H9 (cell line): ENCODE measurements at regions not wholly inside any gene's neighbourhood (a gene's known extent, or its start where the extent isn't known, plus 50 kb on each side); places are given as distances from the start of the nearest gene placed in this dataset.

Experiments used
- DNase-seq: peaks from one replicate; pipeline ENCODE4 v3.0.0-alpha.2; 2017
- H2AFZ ChIP-seq: one replicate; pipeline ENCODE4 v1.6.1; 2013; ENCODE audit warnings: mild to moderate bottlenecking, low read length, control low read depth, moderate library complexity
- H2AK5ac ChIP-seq: 2 replicates; pipeline ENCODE4 v1.6.1; 2013; ENCODE audit warnings: low read length, control low read depth, mixed read lengths; ENCODE audit not compliant: insufficient read length
- H2BK120ac ChIP-seq: one replicate; pipeline ENCODE4 v1.6.1; 2013; ENCODE audit warnings: low read depth, mild to moderate bottlenecking, low read length, control low read depth, inconsistent platforms; ENCODE audit not compliant: poor library complexity, severe bottlenecking
- H2BK12ac ChIP-seq: 2 replicates; pipeline ENCODE4 v1.6.1; 2013; ENCODE audit warnings: low read length, control low read depth, mixed read lengths, low read depth; ENCODE audit not compliant: insufficient read length
- H2BK15ac ChIP-seq: 2 replicates; pipeline ENCODE4 v1.6.1; 2013; ENCODE audit warnings: low read depth, low read length, control low read depth
- H2BK20ac ChIP-seq: one replicate; pipeline ENCODE4 v1.6.1; 2013; ENCODE audit warnings: low read depth, mild to moderate bottlenecking, low read length, control low read depth, inconsistent platforms; ENCODE audit not compliant: poor library complexity, severe bottlenecking
- H2BK5ac ChIP-seq: 2 replicates; pipeline ENCODE4 v1.6.1; 2013; ENCODE audit warnings: low read length, control low read depth, mixed read lengths; ENCODE audit not compliant: insufficient read length
- H3K14ac ChIP-seq: 2 replicates; pipeline ENCODE4 v1.6.1; 2013; ENCODE audit warnings: low read length, control low read depth; ENCODE audit not compliant: insufficient read depth
- H3K18ac ChIP-seq: 2 replicates; pipeline ENCODE4 v1.6.1; 2013; ENCODE audit warnings: low read depth, mild to moderate bottlenecking, mixed read lengths, low read length, control low read depth; ENCODE audit not compliant: insufficient read length
- H3K23ac ChIP-seq: 2 replicates; pipeline ENCODE4 v1.6.1; 2013; ENCODE audit warnings: low read length, control low read depth, mixed read lengths, low read depth; ENCODE audit not compliant: insufficient read length
- H3K23me2 ChIP-seq: 2 replicates; pipeline ENCODE4 v1.6.1; 2013; ENCODE audit warnings: low read depth, mild to moderate bottlenecking, mixed read lengths, low read length, control low read depth; ENCODE audit not compliant: insufficient read length, poor library complexity, severe bottlenecking
- H3K27ac ChIP-seq: 2 replicates; pipeline ENCODE4 v1.5.1; 2013; ENCODE audit warnings: low read length, control low read depth, mixed read lengths, low read depth; ENCODE audit not compliant: insufficient read length
- H3K27me3 ChIP-seq: 2 replicates; pipeline ENCODE4 v1.6.1; 2013; ENCODE audit warnings: low read length, control low read depth, inconsistent platforms; ENCODE audit not compliant: insufficient read depth
- H3K4ac ChIP-seq: 2 replicates; pipeline ENCODE4 v1.6.1; 2013; ENCODE audit warnings: low read depth, mild to moderate bottlenecking, control low read depth, inconsistent platforms, low read length, moderate library complexity
- H3K4me1 ChIP-seq: 2 replicates; pipeline ENCODE4 v1.6.1; 2013; ENCODE audit warnings: low read length, control low read depth, inconsistent platforms; ENCODE audit not compliant: insufficient read depth
- H3K4me2 ChIP-seq: 2 replicates; pipeline ENCODE4 v1.6.1; 2013; ENCODE audit warnings: low read length, control low read depth, mixed read lengths; ENCODE audit not compliant: insufficient read length, insufficient read depth
- H3K56ac ChIP-seq: 2 replicates; pipeline ENCODE4 v1.6.1; 2013; ENCODE audit warnings: low read depth, mild to moderate bottlenecking, mixed read lengths, low read length, control low read depth; ENCODE audit not compliant: insufficient read length
- H3K79me1 ChIP-seq: 2 replicates; pipeline ENCODE4 v1.6.1; 2013; ENCODE audit warnings: low read depth, mild to moderate bottlenecking, moderate library complexity, low read length, control low read depth, inconsistent platforms; ENCODE audit not compliant: insufficient read depth, poor library complexity, severe bottlenecking
- H3K79me2 ChIP-seq: 2 replicates; pipeline ENCODE4 v1.6.1; 2013; ENCODE audit warnings: low read length, control low read depth, inconsistent platforms; ENCODE audit not compliant: insufficient read depth
- H3K9ac ChIP-seq: 2 replicates; pipeline ENCODE4 v1.6.1; 2013; ENCODE audit warnings: low read length, control low read depth, mixed read lengths; ENCODE audit not compliant: insufficient read length; ENCODE audit errors: extremely low read depth
- H3K9me3 ChIP-seq: one replicate; pipeline ENCODE4 v1.6.1; 2013; ENCODE audit warnings: low read depth, low read length, inconsistent platforms; ENCODE audit not compliant: control insufficient read depth
- H3T11ph ChIP-seq: one replicate; pipeline ENCODE4 v1.6.1; 2013; ENCODE audit warnings: mild to moderate bottlenecking, low read length, control low read depth, inconsistent platforms
- H4K20me1 ChIP-seq: one replicate; pipeline ENCODE4 v1.6.1; 2013; ENCODE audit not compliant: control insufficient read depth, insufficient read length, insufficient read depth
- H4K5ac ChIP-seq: 2 replicates; pipeline ENCODE4 v1.6.1; 2013; ENCODE audit warnings: low read depth, mild to moderate bottlenecking, mixed read lengths, low read length, control low read depth; ENCODE audit not compliant: insufficient read length
- H4K8ac ChIP-seq: replicated peaks from 2 replicates; pipeline ENCODE4 v1.6.1; 2013; ENCODE audit warnings: low read length, control low read depth, mixed read lengths, low read depth; ENCODE audit not compliant: insufficient read length
- H4K91ac ChIP-seq: 2 replicates; pipeline ENCODE4 v1.6.1; 2013; ENCODE audit warnings: low read depth, mild to moderate bottlenecking, moderate library complexity, mixed read lengths, low read length, control low read depth; ENCODE audit not compliant: insufficient read length
- H3K27ac Mint-ChIP-seq, 3 experiments: 2 replicates in 2 of 3; 3 replicates in 1 of 3; pipeline ENCODE4 v1.8.0; 2020 to 2021; ENCODE audit warnings: mixed read lengths in 3 of 3, mild to moderate bottlenecking in 1 of 3, moderate library complexity in 1 of 3
- H3K27me3 Mint-ChIP-seq: 2 replicates; pipeline ENCODE4 v1.8.0; 2021; ENCODE audit warnings: low read depth, mild to moderate bottlenecking, moderate library complexity, mixed read lengths
- H3K36me3 Mint-ChIP-seq, 3 experiments: 2 replicates in 2 of 3; 3 replicates in 1 of 3; pipeline ENCODE4 v1.8.0; 2020 to 2021; ENCODE audit warnings: low read depth in 3 of 3, mixed read lengths in 3 of 3; ENCODE audit not compliant: insufficient read depth in 1 of 3
- H3K4me1 Mint-ChIP-seq, 2 experiments: 2 replicates each; pipeline ENCODE4 v1.8.0; 2020; ENCODE audit warnings: mixed read lengths in 2 of 2
- H3K4me3 Mint-ChIP-seq, 2 experiments: 2 replicates in 1 of 2; 3 replicates in 1 of 2; pipeline ENCODE4 v1.8.0; 2020 to 2021; ENCODE audit warnings: mild to moderate bottlenecking in 2 of 2, mixed read lengths in 2 of 2, moderate library complexity in 1 of 2
- H3K9me3 Mint-ChIP-seq, 2 experiments: 2 replicates in 1 of 2; 3 replicates in 1 of 2; pipeline ENCODE4 v1.8.0; 2020; ENCODE audit warnings: mild to moderate bottlenecking in 2 of 2, mixed read lengths in 2 of 2, moderate library complexity in 1 of 2
- WGBS: extraction: QIAGEN DNeasy Blood & Tissue Kit; methylation state at CpG from one replicate; pipeline ENCODE4 v1.1.7; 2013; ENCODE audit warnings: missing lambda C conversion rate, low lambda C conversion rate, mixed read lengths; ENCODE audit not compliant: insufficient read length; ENCODE audit errors: extremely low coverage; 5-methylcytosine and 5-hydroxymethylcytosine counted together
- TF ChIP-seq, protein P1 (sequence below): fragments of 200-600 bp; sonication (generic); conservative IDR thresholded peaks from 3 replicates; pipeline ENCODE4 v1.8.0; 2021; ENCODE audit warnings: antibody characterized with exemption, mild to moderate bottlenecking

- Histone ChIP-seq H3K56ac (no peak overlapping the region), H3K79me2 (no peaks in the 10 kb centered on the region), H2BK15ac (no peak overlapping the region), H4K8ac (no peak overlapping the region), H3K18ac (no peak overlapping the region), H3K9ac (no peak overlapping the region), H3K23ac (no peak overlapping the region), H2AK5ac (no peak overlapping the region), H3K79me1 (no peaks in the 10 kb centered on the region), H3K4me2 (no peak overlapping the region), H3T11ph (no peak overlapping the region), H4K91ac (no peak overlapping the region), H3K4ac (no peak overlapping the region), H2BK5ac (no peak overlapping the region), H4K20me1 (no peaks in the 10 kb centered on the region), H3K27ac (no peak overlapping the region), H3K27me3 (no peaks in the 10 kb centered on the region), H3K9me3 (no peaks in the 10 kb centered on the region), H2BK12ac (no peak overlapping the region), H2AFZ (no peak overlapping the region), H2BK20ac (no peak overlapping the region), H4K5ac (no peak overlapping the region), H3K14ac (no peak overlapping the region; the same call in 1 of the 2 replicates), H3K4me1 (no peaks in the 10 kb centered on the region), H3K23me2 (no peaks in the 10 kb centered on the region), H2BK120ac (no peak overlapping the region)
- H3K4me3 Mint-ChIP-seq, result no peak overlapping the region
- DNase-seq, result no peak
- TF ChIP-seq, protein P1, sequence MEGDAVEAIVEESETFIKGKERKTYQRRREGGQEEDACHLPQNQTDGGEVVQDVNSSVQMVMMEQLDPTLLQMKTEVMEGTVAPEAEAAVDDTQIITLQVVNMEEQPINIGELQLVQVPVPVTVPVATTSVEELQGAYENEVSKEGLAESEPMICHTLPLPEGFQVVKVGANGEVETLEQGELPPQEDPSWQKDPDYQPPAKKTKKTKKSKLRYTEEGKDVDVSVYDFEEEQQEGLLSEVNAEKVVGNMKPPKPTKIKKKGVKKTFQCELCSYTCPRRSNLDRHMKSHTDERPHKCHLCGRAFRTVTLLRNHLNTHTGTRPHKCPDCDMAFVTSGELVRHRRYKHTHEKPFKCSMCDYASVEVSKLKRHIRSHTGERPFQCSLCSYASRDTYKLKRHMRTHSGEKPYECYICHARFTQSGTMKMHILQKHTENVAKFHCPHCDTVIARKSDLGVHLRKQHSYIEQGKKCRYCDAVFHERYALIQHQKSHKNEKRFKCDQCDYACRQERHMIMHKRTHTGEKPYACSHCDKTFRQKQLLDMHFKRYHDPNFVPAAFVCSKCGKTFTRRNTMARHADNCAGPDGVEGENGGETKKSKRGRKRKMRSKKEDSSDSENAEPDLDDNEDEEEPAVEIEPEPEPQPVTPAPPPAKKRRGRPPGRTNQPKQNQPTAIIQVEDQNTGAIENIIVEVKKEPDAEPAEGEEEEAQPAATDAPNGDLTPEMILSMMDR, result no peak
- no peak overlapping the region for H3K27ac Mint-ChIP-seq
- no CpG with 5 or more reads among the region's 3 CpGs for WGBS
- H3K4me1 Mint-ChIP-seq, result peaks cover 0 to 2% of the 10 kb centered on the region in 2 experiments; a peak in 1 of 4 replicates
- H3K27me3 Mint-ChIP-seq, result peaks cover 17% of the 10 kb centered on the region
- no peaks in the 10 kb centered on the region for H3K36me3 Mint-ChIP-seq
- H3K9me3 Mint-ChIP-seq, result peaks cover 0 to 3% of the 10 kb centered on the region in 2 experiments; a peak in 2 of 5 replicates
These were observed 176.1 kb upstream of the CSF3R start for GRCh38 chr1:36658838-36659237.
